Adipocyte (in vitro differentiated cells): ENCODE measurements at regions not wholly inside any gene's neighbourhood (a gene's known extent, or its start where the extent isn't known, plus 50 kb on each side); places are given as distances from the start of the nearest gene placed in this dataset.
A peak's percentile ranks its signal among the peaks of the same experiment; 100 is the strongest.

Source experiments
- DNase-seq: peaks from one replicate; pipeline ENCODE4 v3.0.0-alpha.2; 2015; ENCODE audit warnings: low read depth
- H3K27me3 ChIP-seq: replicated peaks from 2 replicates; pipeline ENCODE4 v1.7.0; 2013; ENCODE audit warnings: mild to moderate bottlenecking, low read length, moderate library complexity; ENCODE audit not compliant: control insufficient read depth, insufficient read depth
- H3K36me3 ChIP-seq: 2 replicates; pipeline ENCODE4 v1.7.0; 2013; ENCODE audit warnings: low read length, mild to moderate bottlenecking, moderate library complexity; ENCODE audit not compliant: control insufficient read depth, insufficient read depth, severe bottlenecking
- H3K4me1 ChIP-seq: 2 replicates; pipeline ENCODE4 v1.7.0; 2013; ENCODE audit warnings: mild to moderate bottlenecking, low read length, moderate library complexity; ENCODE audit not compliant: control insufficient read depth, insufficient read depth
- H3K4me3 ChIP-seq: 2 replicates; pipeline ENCODE4 v1.7.0; 2013; ENCODE audit warnings: mild to moderate bottlenecking, low read length, moderate library complexity
- H3K9ac ChIP-seq: 2 replicates; pipeline ENCODE4 v1.7.0; 2013; ENCODE audit warnings: mild to moderate bottlenecking, low read length, moderate library complexity
- H3K9me3 ChIP-seq: 2 replicates; pipeline ENCODE4 v1.7.0; 2013; ENCODE audit warnings: mild to moderate bottlenecking, low read length, moderate library complexity; ENCODE audit not compliant: control insufficient read depth

DNA sequence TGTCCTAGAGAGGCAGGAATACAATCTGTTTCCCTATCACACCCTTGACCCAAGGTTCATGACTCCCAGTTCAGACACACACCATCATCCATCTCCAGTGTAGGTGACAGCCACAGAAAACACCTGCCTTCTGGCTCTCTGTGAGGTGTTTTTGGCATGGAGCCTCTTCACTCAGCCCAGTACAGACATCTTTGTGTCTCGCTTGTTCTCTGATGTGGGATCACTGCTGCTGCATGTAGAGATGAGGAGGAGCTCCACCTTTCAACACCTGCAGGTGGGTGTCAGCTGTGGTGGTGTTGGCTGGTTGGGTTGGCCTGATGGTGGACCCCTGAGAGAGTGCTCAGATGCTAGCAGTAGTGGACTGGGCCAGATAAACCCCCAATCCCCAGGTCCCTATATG, 916.7 kb upstream of the B3GALT2 start:
- no peak overlapping the region for H3K9ac ChIP-seq
- no peaks in the 10 kb centered on the region for H3K36me3 ChIP-seq
- H3K9me3 ChIP-seq: no peaks in the 10 kb centered on the region
- no peak for DNase-seq
- H3K4me3 ChIP-seq: no peak overlapping the region
- no peaks in the 10 kb centered on the region for H3K4me1 ChIP-seq
- H3K27me3 ChIP-seq: no peaks in the 10 kb centered on the region

GRCh38 chr1:194102607-194103006, 916.2 kb upstream of the B3GALT2 start:
- Histone ChIP-seq H3K4me3 (no peak overlapping the region), H3K4me1 (no peaks in the 10 kb centered on the region)
- DNase-seq: peak; percentile 9

DNA sequence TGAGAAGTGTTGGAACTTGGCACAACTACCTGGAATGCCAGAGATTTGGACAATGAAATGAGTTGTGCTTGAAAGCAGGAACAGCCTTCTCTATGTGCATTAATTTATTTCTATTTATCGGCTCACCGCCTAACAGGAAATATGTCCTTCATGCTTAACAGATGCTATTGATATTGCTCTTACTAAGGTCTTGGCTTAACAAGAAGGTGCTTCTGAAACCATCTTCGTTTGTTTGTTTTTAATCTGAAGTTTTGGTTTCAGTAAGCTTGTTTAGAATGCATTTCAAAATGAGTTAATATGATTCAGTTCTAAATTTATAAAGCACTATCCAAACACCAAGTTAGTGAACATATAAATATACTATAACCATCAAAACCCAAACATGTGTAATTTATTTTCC, 898.3 kb upstream of the B3GALT2 start:
- Histone ChIP-seq H3K9me3 (no peaks in the 10 kb centered on the region), H3K9ac (no peak overlapping the region), H3K4me3 (no peak overlapping the region), H3K36me3 (no peaks in the 10 kb centered on the region), H3K4me1 (no peaks in the 10 kb centered on the region), H3K27me3 (no peaks in the 10 kb centered on the region)
- no peak for DNase-seq

More at GRCh38 chr1:194102607-194103006, 916.2 kb upstream of the B3GALT2 start:
- no peaks in the 10 kb centered on the region for H3K27me3 ChIP-seq
- H3K36me3 ChIP-seq: no peaks in the 10 kb centered on the region
- H3K9ac ChIP-seq: no peak overlapping the region
- no peaks in the 10 kb centered on the region for H3K9me3 ChIP-seq

- H3K9me3 ChIP-seq: no peaks in the 10 kb centered on the region
- no peak overlapping the region for H3K4me3 ChIP-seq
- no peak for DNase-seq
- H3K36me3 ChIP-seq: no peaks in the 10 kb centered on the region
- H3K27me3 ChIP-seq: no peaks in the 10 kb centered on the region
- H3K9ac ChIP-seq: no peak overlapping the region
- no peaks in the 10 kb centered on the region for H3K4me1 ChIP-seq
Measured at GRCh38 chr1:194081444-194081843, 895.0 kb upstream of the B3GALT2 start.

DNA sequence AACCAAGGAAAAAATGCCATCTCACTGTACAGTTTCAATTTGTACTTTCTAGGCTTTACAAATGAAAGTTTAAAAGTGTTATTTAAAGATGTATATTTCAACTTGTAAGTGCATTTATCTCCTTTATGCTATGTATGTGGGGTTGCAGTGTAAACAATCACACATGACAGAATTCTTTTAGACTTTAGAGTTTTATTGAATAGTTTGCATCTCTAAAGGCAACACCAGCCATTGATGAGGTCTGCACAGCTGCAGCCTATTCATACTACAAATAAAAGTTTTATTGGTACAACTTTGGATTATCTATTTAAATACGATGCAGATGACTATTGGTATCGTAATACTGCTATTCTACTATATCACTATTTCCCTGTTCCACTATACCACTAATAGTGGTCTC, 894.4 kb upstream of the B3GALT2 start:
- DNase-seq: no peak
- no peaks in the 10 kb centered on the region for H3K36me3 ChIP-seq
- H3K4me3 ChIP-seq: no peak overlapping the region
- no peak overlapping the region for H3K9ac ChIP-seq
- no peaks in the 10 kb centered on the region for H3K4me1 ChIP-seq
- no peaks in the 10 kb centered on the region for H3K27me3 ChIP-seq
- no peaks in the 10 kb centered on the region for H3K9me3 ChIP-seq

DNA sequence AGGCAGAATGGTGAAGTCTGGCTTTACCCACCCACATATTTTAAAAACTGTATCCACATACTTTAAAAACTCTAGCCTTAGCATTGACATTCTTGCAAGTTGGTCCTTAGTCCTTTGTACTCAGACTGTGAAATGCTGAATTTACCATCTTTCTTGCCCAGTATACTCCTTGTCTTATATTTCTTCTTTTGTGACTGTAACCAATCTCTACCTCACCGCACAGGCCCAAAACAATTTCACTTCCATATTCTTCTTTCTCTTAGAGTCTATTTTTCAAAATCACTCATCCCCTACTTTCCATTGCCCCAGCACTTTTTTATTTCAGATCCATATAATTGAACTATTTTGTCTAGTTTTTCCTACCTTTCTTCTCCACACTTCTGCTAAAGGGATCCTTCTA, 892.4 kb upstream of the B3GALT2 start:
- Histone ChIP-seq H3K9me3 (no peaks in the 10 kb centered on the region), H3K36me3 (no peaks in the 10 kb centered on the region), H3K4me1 (no peaks in the 10 kb centered on the region), H3K27me3 (no peaks in the 10 kb centered on the region), H3K9ac (no peak overlapping the region), H3K4me3 (no peak overlapping the region)
- DNase-seq: no peak

- no peak overlapping the region for H3K9ac ChIP-seq
- no peaks in the 10 kb centered on the region for H3K4me1 ChIP-seq
- H3K4me3 ChIP-seq: no peak overlapping the region
- no peaks in the 10 kb centered on the region for H3K9me3 ChIP-seq
- no peaks in the 10 kb centered on the region for H3K36me3 ChIP-seq
- H3K27me3 ChIP-seq: no peaks in the 10 kb centered on the region
- peak; percentile 6 for DNase-seq
Measured at GRCh38 chr1:194076646-194077045, 890.2 kb upstream of the B3GALT2 start.

GRCh38 chr1:194073833-194074232, 887.4 kb upstream of the B3GALT2 start:
- H3K9ac ChIP-seq: no peak overlapping the region
- DNase-seq: no peak
- no peaks in the 10 kb centered on the region for H3K27me3 ChIP-seq
- no peaks in the 10 kb centered on the region for H3K4me1 ChIP-seq
- H3K9me3 ChIP-seq: no peaks in the 10 kb centered on the region
- H3K4me3 ChIP-seq: no peak overlapping the region
- no peaks in the 10 kb centered on the region for H3K36me3 ChIP-seq

DNA sequence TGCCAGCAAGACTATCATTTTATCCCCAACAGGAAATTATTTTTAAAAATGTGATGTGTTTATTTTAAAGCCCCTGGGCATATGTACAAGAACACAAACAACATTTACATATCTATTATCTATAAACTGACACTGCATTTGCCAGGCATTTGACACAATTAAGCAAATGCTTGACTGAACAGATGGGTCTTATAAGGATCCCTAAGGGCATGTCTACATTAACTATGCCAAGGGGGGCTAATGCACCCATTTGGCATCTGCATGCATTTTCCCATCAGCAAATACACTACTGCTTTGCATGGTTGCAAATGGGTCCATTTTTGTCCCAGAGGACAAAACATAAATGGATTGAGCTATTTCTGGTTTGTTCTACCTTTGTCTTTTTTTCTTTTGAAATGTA, 884.8 kb upstream of the B3GALT2 start:
- Histone ChIP-seq H3K4me3 (no peak overlapping the region), H3K4me1 (no peaks in the 10 kb centered on the region), H3K36me3 (no peaks in the 10 kb centered on the region), H3K9me3 (no peaks in the 10 kb centered on the region), H3K9ac (no peak overlapping the region), H3K27me3 (no peaks in the 10 kb centered on the region)
- no peak for DNase-seq

GRCh38 chr1:194069831-194070218, 883.4 kb upstream of the B3GALT2 start:
- Histone ChIP-seq H3K9ac (no peak overlapping the region), H3K27me3 (no peaks in the 10 kb centered on the region), H3K4me3 (no peak overlapping the region), H3K36me3 (no peaks in the 10 kb centered on the region), H3K4me1 (no peaks in the 10 kb centered on the region), H3K9me3 (no peaks in the 10 kb centered on the region)
- no peak for DNase-seq

DNA sequence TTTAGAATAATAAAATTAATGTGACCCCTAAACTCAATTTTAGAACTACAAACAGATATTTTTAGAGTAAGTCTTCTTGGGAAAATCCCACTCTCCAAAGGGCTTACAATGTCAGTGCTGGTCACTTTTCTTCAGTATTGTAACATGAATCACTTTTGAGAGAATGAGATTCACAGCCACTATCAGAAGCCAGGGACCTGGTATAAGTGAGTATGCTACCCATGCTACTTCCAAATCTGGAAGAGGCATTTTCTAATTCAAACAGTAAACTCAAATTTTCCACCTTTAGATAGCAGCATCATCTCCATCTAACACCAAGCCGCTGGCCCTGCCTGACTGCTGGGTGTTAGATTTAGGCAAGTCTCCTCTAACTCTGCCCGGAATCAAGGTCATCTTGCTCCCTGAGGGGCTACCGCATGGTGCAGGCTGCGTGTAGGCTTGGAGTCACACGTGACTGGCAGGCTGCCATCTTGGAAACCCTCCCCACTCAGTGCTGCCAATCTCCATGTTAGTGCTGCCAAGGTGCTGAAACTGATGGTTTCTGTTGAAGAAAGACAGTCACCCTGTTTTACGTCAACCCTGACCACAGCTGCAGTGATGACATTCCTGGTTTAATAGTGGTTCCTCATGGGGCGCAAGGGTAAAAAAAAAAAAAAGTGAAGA, 882.9 kb upstream of the B3GALT2 start:
- no peaks in the 10 kb centered on the region for H3K27me3 ChIP-seq
- no peak for DNase-seq
- H3K9me3 ChIP-seq: no peaks in the 10 kb centered on the region
- no peak overlapping the region for H3K4me3 ChIP-seq
- H3K9ac ChIP-seq: no peak overlapping the region
- no peaks in the 10 kb centered on the region for H3K4me1 ChIP-seq
- H3K36me3 ChIP-seq: no peaks in the 10 kb centered on the region
